Suprapubic skin (tissue), 4 donors: ENCODE measurements at regions not wholly inside any gene's neighbourhood (a gene's known extent, or its start where the extent isn't known, plus 50 kb on each side); places are given as distances from the start of the nearest gene placed in this dataset.

Experiments
- DNase-seq, 2 donors: peaks; one replicate each; pipeline ENCODE4 v3.0.0-alpha.2; 2019; ENCODE audit warnings: low spot score in 2 of 2
- H3K27ac ChIP-seq: fragments of 200-600 bp; sonication (generic); one replicate; pipeline ENCODE4 v1.5.1; 2019
- H3K27me3 ChIP-seq: fragments of 200-600 bp; sonication (generic); one replicate; pipeline ENCODE4 v1.5.1; 2019
- H3K36me3 ChIP-seq: fragments of 200-600 bp; sonication (generic); one replicate; pipeline ENCODE4 v1.5.1; 2019
- H3K4me1 ChIP-seq: fragments of 200-600 bp; sonication (generic); one replicate; pipeline ENCODE4 v1.5.1; 2019
- H3K4me3 ChIP-seq: fragments of 200-600 bp; sonication (generic); one replicate; pipeline ENCODE4 v1.5.1; 2019; ENCODE audit warnings: mild to moderate bottlenecking
- H3K9me3 ChIP-seq: fragments of 200-600 bp; sonication (generic); one replicate; pipeline ENCODE4 v1.5.1; 2019
- EP300 ChIP-seq: sonication (generic); formaldehyde crosslinking; IDR thresholded peaks from one replicate; pipeline ENCODE4 v1.6.1; 2017; ENCODE audit warnings: antibody characterized with exemption
- POLR2A ChIP-seq, 2 donors: fragments of 450-650 bp; IDR thresholded peaks; one replicate each; pipeline ENCODE4 v1.6.1; 2017; ENCODE audit warnings: antibody characterized with exemption in 2 of 2, mild to moderate bottlenecking in 2 of 2, moderate library complexity in 2 of 2
- POLR2AphosphoS5 ChIP-seq, 3 donors: sonication (generic); formaldehyde crosslinking; IDR thresholded peaks; one replicate each; pipeline ENCODE4 v1.6.1; 2017; ENCODE audit warnings: antibody characterized with exemption in 3 of 3
- WGBS: methylation state at CpG from one replicate; pipeline ENCODE4 v1.1.5; 2018; 5-methylcytosine and 5-hydroxymethylcytosine counted together
- TF ChIP-seq, protein P1 (sequence below), 2 donors: fragments of 200-600 bp in 1 of 2; fragments of 450-650 bp in 1 of 2; sonication (generic) in 1 of 2; IDR thresholded peaks; one replicate each; pipeline ENCODE4 v1.5.1; 2016 to 2019; ENCODE audit warnings: antibody characterized with exemption in 2 of 2, mild to moderate bottlenecking in 1 of 2, moderate library complexity in 1 of 2

DNA sequence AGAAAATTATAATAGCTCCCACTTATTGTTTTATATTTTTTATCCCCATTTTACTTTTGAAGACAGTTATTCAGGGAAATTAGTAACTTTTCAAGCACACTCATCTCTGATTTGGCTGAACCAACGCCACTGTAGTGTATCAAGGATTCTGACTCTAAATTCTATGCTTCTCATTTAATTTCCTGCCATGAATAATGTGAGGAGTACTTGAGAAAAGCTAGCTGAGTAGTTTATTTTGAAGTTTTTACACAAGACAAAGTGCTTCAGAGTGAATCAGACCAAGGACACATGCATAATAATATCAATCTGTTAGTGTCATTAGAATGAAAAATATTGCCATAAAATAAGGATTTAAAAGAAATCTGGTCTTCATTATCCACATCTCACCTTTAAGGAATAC, 329.9 kb downstream of the SLITRK6 start:
- no peak overlapping the region for H3K27ac ChIP-seq
- H3K4me3 ChIP-seq, result no peak overlapping the region
- TF ChIP-seq, protein P1, sequence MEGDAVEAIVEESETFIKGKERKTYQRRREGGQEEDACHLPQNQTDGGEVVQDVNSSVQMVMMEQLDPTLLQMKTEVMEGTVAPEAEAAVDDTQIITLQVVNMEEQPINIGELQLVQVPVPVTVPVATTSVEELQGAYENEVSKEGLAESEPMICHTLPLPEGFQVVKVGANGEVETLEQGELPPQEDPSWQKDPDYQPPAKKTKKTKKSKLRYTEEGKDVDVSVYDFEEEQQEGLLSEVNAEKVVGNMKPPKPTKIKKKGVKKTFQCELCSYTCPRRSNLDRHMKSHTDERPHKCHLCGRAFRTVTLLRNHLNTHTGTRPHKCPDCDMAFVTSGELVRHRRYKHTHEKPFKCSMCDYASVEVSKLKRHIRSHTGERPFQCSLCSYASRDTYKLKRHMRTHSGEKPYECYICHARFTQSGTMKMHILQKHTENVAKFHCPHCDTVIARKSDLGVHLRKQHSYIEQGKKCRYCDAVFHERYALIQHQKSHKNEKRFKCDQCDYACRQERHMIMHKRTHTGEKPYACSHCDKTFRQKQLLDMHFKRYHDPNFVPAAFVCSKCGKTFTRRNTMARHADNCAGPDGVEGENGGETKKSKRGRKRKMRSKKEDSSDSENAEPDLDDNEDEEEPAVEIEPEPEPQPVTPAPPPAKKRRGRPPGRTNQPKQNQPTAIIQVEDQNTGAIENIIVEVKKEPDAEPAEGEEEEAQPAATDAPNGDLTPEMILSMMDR (IDR thresholded peaks at IDR 0.05), result no peak
- DNase-seq, result no peak
- H3K9me3 ChIP-seq, result no peaks in the 10 kb centered on the region
- WGBS, result 74% methylated on average over 1 of the region's 1 CpG
- H3K36me3 ChIP-seq, result no peaks in the 10 kb centered on the region
- H3K4me1 ChIP-seq, result no peaks in the 10 kb centered on the region
- no peaks in the 10 kb centered on the region for H3K27me3 ChIP-seq

DNA sequence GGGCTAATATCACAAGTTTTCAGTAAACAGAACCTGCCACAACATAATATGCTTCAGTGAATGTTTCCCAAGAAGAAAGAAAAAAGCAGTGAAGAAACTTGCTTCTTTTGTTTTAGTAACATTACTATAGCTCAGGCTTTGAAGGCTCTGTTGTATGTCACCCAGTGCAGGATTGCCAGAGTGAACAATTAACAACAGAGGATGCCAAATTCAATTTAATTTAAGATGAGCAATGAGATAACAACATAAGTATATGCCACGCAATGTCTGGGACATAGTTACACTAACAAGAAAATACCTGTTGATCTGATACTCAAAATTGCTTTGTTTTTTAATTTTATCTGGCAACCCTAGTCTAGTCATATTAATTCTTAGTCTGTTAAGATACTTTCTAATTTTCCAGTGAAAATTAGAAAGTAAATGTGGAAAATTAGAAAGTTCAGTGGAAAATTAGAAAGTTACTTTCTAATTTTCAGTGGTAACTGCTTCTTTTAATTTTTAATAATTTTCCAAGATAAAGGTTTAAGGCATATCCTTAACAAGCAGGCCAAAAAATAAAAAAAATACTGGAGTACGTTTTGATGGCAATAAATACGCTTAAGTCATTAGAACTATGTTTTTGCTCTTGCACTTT, 336.3 kb downstream of the SLITRK6 start:
- DNase-seq, result no peak
- TF ChIP-seq, protein P1 (IDR thresholded peaks at IDR 0.05), result no peak
- TF ChIP-seq POLR2AphosphoS5 (IDR thresholded peaks at IDR 0.05) (no peak), POLR2A (IDR thresholded peaks at IDR 0.05) (no peak), EP300 (no peak)
- Histone ChIP-seq H3K27ac (no peak overlapping the region), H3K4me1 (peaks cover 3% of the 10 kb centered on the region), H3K36me3 (no peaks in the 10 kb centered on the region), H3K9me3 (peaks cover 1% of the 10 kb centered on the region), H3K27me3 (no peaks in the 10 kb centered on the region), H3K4me3 (no peak overlapping the region)
- WGBS, result 75% methylated on average over 3 of the region's 3 CpGs

GRCh38 chr13:85461621-85462020, 337.6 kb downstream of the SLITRK6 start:
- 29% methylated on average over 1 of the region's 1 CpG for WGBS

DNA sequence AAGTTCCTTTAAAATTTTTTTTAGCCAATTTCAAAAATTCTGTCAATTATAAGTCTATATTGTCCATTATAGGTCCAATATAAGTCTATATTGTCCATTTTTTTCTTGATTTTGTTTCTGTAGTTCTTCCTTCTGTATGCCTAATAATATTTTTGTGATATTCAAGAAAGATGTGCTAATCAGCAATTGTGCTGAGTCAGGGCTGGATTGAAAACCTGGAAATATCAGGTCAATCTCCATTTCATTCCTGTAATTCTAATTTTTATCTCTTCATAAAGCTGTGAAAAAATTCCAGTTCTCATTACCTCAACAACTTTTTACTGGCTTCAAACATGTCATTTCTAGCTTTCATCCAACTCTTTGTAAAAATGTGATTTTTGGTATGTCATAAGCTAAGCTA, 353.7 kb downstream of the SLITRK6 start:
- H3K27ac ChIP-seq, result no peak overlapping the region
- H3K36me3 ChIP-seq, result no peaks in the 10 kb centered on the region
- TF ChIP-seq POLR2AphosphoS5 (IDR thresholded peaks at IDR 0.05), result no peak
- no peak for TF ChIP-seq EP300
- TF ChIP-seq, protein P1 (IDR thresholded peaks at IDR 0.05), result no peak
- no peaks in the 10 kb centered on the region for H3K27me3 ChIP-seq
- no peak overlapping the region for H3K4me3 ChIP-seq
- no peaks in the 10 kb centered on the region for H3K9me3 ChIP-seq
- no peaks in the 10 kb centered on the region for H3K4me1 ChIP-seq
- no peak for DNase-seq

More at GRCh38 chr13:85461621-85462020, 337.6 kb downstream of the SLITRK6 start:
- no peak overlapping the region for H3K4me3 ChIP-seq
- no peak overlapping the region for H3K27ac ChIP-seq
- H3K36me3 ChIP-seq, result no peaks in the 10 kb centered on the region
- peaks cover 3% of the 10 kb centered on the region for H3K4me1 ChIP-seq
- TF ChIP-seq EP300 (no peak), POLR2AphosphoS5 (IDR thresholded peaks at IDR 0.05) (no peak), POLR2A (IDR thresholded peaks at IDR 0.05) (no peak)
- TF ChIP-seq, protein P1 (IDR thresholded peaks at IDR 0.05), result no peak
- DNase-seq, result no peak
- no peaks in the 10 kb centered on the region for H3K27me3 ChIP-seq
- peaks cover 7% of the 10 kb centered on the region for H3K9me3 ChIP-seq

DNA sequence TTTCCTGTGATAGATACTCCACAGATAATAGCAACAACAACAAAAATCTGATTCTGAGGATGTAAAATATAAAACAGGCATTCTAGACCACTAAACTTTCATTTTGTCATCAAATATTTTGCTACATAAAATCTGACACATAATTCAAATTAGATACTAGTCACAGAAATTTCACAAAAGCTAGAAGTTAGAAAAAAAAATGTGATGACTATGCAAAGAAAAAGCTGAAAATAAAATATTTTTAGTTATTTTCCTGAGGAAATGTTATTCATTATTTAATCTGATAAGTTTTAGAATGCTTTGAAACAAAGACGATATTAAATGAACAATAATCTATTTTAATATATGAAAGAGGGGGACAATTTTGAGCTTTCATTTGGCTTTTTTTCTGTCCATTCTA, 357.2 kb downstream of the SLITRK6 start:
- Histone ChIP-seq H3K36me3 (no peaks in the 10 kb centered on the region), H3K4me1 (no peaks in the 10 kb centered on the region), H3K4me3 (no peak overlapping the region), H3K27me3 (no peaks in the 10 kb centered on the region), H3K9me3 (no peaks in the 10 kb centered on the region), H3K27ac (no peak overlapping the region)
- TF ChIP-seq, protein P1 (IDR thresholded peaks at IDR 0.05), result no peak
- TF ChIP-seq POLR2A (IDR thresholded peaks at IDR 0.05), result no peak
- TF ChIP-seq POLR2AphosphoS5 (IDR thresholded peaks at IDR 0.05), result no peak
- no peak for TF ChIP-seq EP300
- DNase-seq, result no peak
- 88% methylated on average over 1 of the region's 1 CpG for WGBS
